Spleen (tissue), 7 donors: ENCODE measurements at regions not wholly inside any gene's neighbourhood (a gene's known extent, or its start where the extent isn't known, plus 50 kb on each side); places are given as distances from the start of the nearest gene placed in this dataset.

Experiments
- POLR2AphosphoS5 ChIP-seq, 3 donors: sonication (generic); formaldehyde crosslinking; IDR thresholded peaks; one replicate each; pipeline ENCODE4 v1.5.1; 2017; ENCODE audit warnings: antibody characterized with exemption in 3 of 3
- TF ChIP-seq, protein P1 (sequence below), 11 experiments: fragments of 200-600 bp in 7 of 11; fragments of 450-650 bp in 4 of 11; sonication (generic) in 4 of 11; IDR thresholded peaks in 8 of 11; conservative IDR thresholded peaks in 3 of 11; 1 replicate in 7 of 11; 2 replicates in 4 of 11; pipeline versions ENCODE4 v1.4.0 to v1.8.0; 2016 to 2021; ENCODE audit warnings: antibody characterized with exemption in 11 of 11, inconsistent platforms in 4 of 11, mild to moderate bottlenecking in 1 of 11
- donor health status: DM: no; HTN: no; CAD: no; lungs with moderate emphysema.
- donor health status: DM: no; HTN: no; CAD: no.
- donor health status: DM: no; HTN: no; CAD: no.

DNA sequence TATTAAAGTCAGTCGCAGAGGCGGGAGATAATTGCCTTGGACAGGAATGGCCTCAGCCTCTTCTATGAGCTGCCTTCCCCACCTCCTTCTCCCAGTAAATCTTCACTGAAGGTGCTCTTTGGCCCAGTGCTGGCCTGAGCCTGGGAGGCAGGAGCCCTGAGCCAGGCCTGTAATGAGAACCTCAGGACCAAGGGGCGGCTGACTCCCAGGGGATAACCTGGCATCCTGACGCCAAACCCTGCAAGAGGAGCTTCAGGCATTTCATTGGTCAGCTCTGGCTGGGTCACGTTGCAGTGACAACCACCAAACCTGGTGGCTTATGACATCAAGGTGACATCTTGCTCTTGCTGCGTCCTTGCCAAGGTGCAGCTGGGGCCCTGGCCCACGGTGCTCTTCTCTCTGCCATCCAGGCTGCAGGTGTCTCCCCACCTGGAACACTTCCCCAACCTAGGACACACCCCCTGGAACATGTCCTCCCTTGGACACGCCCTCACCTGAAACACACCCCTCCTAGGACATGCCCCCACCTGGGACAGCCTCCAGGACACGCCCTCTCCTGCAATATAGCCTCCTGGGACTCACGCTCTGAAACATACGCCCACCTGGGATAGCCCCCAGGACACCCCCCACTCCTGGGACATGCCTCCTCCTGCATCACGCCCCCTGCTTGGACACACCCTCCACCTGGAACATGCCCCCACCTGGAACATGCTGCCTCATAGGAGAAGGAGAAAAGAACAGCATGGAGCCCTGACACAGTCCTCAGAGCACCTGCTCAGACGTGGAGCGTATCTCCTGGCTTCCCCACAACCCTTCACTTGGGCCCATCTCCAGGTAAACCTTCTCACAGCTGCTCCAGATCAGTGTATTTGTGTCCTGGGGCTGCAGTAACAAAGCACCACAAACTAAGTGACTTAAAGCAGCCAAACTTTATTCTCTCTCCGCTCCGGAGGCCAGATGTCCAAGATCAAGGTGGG is 333.6 kb downstream of the NPHP4 start:
- TF ChIP-seq, protein P1, sequence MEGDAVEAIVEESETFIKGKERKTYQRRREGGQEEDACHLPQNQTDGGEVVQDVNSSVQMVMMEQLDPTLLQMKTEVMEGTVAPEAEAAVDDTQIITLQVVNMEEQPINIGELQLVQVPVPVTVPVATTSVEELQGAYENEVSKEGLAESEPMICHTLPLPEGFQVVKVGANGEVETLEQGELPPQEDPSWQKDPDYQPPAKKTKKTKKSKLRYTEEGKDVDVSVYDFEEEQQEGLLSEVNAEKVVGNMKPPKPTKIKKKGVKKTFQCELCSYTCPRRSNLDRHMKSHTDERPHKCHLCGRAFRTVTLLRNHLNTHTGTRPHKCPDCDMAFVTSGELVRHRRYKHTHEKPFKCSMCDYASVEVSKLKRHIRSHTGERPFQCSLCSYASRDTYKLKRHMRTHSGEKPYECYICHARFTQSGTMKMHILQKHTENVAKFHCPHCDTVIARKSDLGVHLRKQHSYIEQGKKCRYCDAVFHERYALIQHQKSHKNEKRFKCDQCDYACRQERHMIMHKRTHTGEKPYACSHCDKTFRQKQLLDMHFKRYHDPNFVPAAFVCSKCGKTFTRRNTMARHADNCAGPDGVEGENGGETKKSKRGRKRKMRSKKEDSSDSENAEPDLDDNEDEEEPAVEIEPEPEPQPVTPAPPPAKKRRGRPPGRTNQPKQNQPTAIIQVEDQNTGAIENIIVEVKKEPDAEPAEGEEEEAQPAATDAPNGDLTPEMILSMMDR (IDR thresholded peaks at IDR 0.05 in 8 of 11, conservative IDR thresholded peaks at IDR 0.05 in 3 of 11), result no peak
- no peak for TF ChIP-seq POLR2AphosphoS5 (IDR thresholded peaks at IDR 0.05)
